Stimulated activated CD4-positive, alpha-beta T cell treated with anti-CD3 and anti-CD28 coated beads, Interleukin-12 subunit alpha, Interleukin-12 subunit beta, amount 100 ng/mL, for 24 hours (primary cell): ENCODE measurements at regions not wholly inside any gene's neighbourhood (a gene's known extent, or its start where the extent isn't known, plus 50 kb on each side); places are given as distances from the start of the nearest gene placed in this dataset.
A peak's percentile ranks its signal among the peaks of the same experiment; 100 is the strongest.

Experiments
- DNase-seq, 2 experiments: peaks; one replicate each; pipeline ENCODE4 v3.0.0-alpha.2; 2020; ENCODE audit warnings: low read depth in 2 of 2

DNA sequence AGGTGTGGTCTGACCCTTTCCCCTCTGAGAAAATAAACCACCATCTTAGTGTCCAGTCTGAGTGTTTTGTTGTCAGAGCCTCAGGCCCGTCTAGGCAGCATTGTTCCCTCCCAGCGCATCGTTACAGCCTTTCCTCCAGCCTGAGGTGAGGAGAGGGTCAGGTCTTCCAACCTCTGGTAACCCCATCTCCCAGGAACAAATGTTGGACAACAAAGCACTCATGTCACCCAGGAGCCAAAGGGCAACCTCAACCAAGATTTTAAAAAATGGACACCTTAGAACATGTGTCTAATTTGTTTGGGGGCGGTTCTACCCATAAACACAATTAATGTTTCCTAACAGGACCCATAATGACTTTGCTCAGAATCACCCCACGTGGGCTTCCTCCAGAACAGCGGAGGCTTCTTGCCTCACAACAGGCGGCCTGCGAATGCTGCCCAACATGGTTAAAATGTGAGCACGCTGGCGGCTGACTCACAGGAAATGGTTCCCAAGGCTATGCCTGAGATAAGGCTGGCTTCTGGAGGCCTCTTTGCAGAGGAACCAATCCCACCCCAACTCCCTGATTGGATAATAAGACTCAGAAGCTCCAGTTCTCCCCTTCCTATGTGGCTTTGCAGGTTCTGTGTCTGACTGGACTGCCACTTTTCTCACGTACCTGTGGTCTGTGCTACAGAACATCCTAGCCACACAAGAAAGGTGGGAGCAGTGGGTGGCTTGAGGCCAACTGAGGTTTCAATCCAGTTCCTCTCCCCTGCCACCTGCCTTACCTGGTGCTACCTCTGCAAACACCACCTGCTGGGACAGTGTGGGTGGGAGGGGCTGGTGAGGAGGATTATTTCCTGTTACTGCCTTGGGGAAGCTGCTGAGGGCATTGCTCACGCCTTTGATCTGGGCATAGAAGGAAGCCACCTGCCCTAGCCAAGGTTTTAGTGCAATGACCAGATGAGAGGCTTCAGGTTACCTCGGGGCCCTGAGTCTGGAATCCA is 108.8 kb downstream of the B3GNT2 start:
- DNase-seq = peak; percentile 24 to 43

DNA sequence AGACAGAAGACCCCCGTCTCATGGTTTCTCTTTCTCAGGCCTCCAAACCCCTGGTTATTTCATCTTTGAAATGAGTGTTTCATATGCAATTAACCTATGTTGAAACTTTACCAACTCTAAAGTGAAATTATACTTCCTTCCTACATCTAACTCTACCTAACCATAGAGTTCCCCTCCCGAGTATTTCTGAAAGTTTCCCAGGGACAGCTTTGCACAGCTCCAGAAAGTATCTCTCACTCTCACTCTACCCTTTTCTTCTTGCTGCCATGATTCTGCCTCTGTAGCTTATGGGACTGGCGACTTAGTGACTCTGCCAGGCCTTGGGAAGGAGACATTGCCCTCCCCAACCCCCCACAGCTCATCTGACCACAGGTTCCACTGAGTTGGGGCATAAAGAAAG is 107.9 kb downstream of the B3GNT2 start:
- DNase-seq = no peak

DNA sequence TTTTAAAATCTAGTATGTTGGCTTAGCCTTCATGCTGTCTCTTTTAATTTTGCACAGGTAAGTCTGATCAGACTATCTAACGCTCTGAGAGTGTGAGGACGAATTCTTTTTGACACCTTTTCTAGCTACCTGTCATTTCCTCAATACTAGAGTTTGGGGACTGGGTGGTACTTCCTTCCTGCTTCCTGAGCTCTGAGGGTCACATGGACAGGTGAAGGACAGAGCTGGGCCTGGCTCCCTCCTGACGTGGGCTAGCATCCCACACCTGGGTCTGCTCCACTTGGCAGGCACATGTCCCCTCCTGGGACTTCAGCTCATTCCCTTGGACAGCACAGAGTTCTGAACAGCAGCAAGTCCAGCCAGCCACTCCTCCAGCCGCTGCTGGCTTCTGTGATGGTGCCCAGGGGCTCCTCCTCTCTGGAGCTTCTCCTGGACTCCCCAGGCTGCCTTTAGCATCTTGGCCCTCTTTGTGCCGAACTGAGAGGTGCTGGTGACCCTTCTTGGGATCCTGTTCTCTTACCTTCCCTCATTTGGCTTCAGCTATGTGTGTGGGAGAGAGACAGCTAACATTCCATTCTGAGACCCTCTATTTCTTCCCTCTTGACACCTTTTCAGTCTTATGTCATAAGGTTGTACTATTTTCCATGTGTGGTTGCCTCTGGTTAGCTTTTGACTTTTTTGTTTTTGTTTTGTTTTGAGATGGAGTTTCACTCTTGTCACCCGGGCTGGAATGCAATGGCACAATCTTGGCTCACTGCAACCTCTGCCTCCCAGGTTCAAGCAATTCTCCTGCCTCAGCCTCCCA is 106.9 kb downstream of the B3GNT2 start:
- DNase-seq = no peak

GRCh38 chr2:62300925-62301324 is 105.0 kb downstream of the B3GNT2 start:
- DNase-seq = no peak

DNA sequence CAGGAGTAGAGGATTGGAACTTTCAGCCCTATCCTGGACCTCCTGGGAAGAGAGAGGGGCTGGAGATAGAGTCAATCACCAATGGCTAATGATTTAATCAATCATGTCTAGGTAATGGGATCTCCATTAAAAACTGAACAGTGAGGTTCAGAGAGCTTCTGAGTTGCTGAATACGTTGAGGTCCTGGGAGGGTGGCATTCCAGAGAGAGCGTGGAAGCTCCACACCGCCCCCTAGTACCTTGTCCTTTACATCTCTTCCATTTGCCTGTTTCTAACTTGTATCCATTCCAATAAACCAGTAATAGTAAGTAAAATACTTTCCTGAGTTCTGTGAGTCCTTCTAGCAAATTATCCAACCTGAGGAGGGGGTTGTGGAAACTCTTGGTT is 101.7 kb downstream of the B3GNT2 start:
- DNase-seq = no peak

- DNase-seq = no peak
Observed at GRCh38 chr2:62296832-62297623, 101.1 kb downstream of the B3GNT2 start.

GRCh38 chr2:62296034-62296831 is 100.3 kb downstream of the B3GNT2 start:
- DNase-seq = no peak

DNA sequence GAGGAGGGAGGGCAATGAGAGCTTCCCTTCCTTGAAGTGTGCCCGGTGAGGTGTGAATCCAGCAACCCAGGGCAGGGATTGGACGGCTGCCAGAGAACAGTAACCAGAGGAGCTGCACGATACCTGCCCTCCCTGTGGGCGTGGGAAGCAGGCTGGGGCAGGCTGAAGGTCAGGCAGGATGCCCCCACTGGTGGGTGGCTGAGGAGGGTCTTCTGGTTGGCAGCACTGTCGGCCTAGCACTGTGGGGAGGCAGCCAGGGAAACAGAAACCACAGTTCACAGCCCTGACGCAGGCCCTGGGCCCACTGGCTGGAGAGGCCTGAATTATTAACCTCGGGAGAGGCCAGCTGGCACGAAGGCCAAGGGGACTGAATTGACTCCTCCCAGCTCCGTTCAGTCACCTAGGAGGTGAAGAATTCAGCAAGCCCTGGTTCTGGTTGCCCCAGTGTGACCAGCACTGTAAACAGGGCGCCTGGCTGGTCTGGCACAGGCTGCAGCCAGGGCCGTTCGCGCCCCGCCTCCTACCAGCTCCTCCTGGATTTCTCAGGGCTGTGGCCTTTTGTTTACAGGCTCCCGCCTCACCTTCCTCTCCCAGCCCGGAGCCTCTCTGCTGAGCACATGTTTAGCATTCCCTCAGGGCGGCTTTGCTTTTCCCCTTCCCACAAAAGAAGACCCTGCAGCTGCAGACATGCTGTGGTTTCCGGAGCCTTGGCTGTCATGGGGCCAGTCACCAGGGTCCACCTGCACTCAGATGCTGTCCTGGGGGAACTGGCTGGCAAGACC is 97.8 kb downstream of the B3GNT2 start:
- no peak for DNase-seq

GRCh38 chr2:62293151-62293489 is 97.2 kb downstream of the B3GNT2 start:
- DNase-seq = no peak

DNA sequence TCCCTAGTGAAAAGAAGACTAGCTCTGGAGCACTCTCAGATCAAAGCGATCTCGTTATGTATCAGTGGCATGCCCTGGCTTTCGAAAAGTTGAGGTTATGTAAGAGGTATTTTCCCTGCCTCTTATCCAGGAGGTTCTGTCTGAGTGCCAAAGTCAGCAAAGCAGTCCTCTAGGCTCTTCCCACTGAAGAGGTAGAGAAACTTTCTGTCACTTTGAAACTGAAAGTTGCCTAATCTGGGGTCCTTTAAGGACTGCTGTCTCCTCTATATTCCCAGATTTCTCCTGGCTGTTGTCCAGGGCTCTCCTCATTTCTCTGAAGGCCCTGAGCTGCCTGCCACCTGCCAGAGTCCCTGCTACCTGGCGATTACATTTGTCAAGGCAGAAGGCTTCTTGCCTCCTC is 96.3 kb downstream of the B3GNT2 start:
- no peak for DNase-seq

GRCh38 chr2:62291517-62292137 is 95.7 kb downstream of the B3GNT2 start:
- no peak for DNase-seq

DNA sequence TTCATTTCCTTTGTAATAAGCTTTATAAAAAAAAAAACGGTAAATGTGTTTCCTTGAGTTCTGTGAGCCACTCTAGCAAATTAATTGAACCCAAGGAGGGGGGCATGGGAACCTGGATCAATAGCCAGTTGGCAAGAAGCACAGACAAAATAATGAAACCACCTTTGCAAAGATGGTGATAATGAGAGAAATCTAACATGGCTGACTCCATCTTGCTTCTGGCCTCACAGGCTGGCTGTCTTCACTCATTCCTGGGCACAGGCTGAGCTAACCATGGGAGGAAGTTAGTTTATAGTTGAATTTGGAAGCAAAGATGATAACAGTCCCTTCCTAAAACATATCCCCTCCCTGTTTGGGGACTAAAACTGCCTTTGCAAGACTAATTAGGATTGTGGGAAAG is 95.1 kb downstream of the B3GNT2 start:
- DNase-seq = no peak

GRCh38 chr2:62287899-62288880 is 92.3 kb downstream of the B3GNT2 start:
- peak in 1 of 2 experiments; percentile 29 for DNase-seq

GRCh38 chr2:62287282-62287681 is 91.4 kb downstream of the B3GNT2 start:
- DNase-seq = no peak

GRCh38 chr2:62286089-62286785 is 90.3 kb downstream of the B3GNT2 start:
- no peak for DNase-seq

DNA sequence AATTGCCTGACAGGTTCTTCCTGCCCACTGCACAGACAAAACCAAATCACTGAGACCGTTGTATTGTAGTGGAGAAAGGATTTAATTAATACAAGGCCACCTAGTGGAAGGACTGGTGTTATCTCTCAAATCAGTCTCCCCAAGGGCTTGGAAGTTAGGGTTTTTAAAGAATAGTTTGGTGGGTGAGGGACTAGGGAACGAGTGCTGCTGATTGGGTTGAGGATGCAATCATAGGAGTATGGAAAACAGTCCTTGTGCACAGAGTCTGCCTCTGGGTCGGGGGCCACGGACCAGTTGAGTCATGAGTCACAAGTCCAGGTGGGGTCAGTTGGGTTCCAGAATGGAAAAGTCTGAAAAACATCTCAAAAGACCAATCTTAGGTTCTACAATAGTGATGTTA is 89.1 kb downstream of the B3GNT2 start:
- DNase-seq = no peak

DNA sequence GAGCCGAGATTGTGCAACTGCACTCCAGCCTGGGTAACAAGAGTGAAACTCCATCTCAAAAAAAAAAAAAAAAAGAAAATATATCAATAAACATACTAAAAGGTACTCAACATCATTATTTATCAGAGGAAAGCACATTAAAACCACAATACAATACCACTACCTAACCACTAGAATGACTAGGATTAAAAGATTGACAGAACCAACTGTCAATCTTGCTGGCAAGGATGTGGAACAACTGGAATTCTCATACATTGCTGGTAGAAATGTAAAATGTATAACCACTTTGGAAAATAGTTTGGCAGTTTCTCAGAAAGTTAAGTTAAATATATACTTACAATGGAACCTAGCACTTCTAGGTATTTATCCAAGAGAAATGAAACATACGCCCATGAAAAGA is 88.6 kb downstream of the B3GNT2 start:
- DNase-seq = no peak

GRCh38 chr2:62283147-62283546 is 87.2 kb downstream of the B3GNT2 start:
- no peak for DNase-seq
